ENCODE measurements at regions not wholly inside any gene's neighbourhood (a gene's known extent, or its start where the extent isn't known, plus 50 kb on each side); places are given as distances from the start of the nearest gene placed in this dataset.

GRCh38 chr15:98383571-98383970, 264.8 kb upstream of the IGF1R start:
- H3K4me1 ChIP-seq (ENCODE audit: insufficient read depth, low read length, poor library complexity, severe bottlenecking): no peaks in the 10 kb centered on the region
- no peak overlapping the region for H2AFZ ChIP-seq (ENCODE audit: low read length)
- no peaks in the 10 kb centered on the region for H3K27me3 ChIP-seq (ENCODE audit: insufficient read depth, low read length, poor library complexity, severe bottlenecking)
- H3F3A ChIP-seq (ENCODE audit: low read depth): no peaks in the 10 kb centered on the region
- no peak overlapping the region for H3K4me2 ChIP-seq (ENCODE audit: low read depth, low read length, poor library complexity, severe bottlenecking)
- TF ChIP-seq EZH2phosphoT487 (IDR thresholded peaks at IDR 0.05; ENCODE audit: borderline replicate concordance) (no peak), CTCF (conservative IDR thresholded peaks at IDR 0.05; ENCODE audit: low read length) (no peak)
- H3K9me3 ChIP-seq (ENCODE audit: insufficient read depth, low read depth, low read length): no peaks in the 10 kb centered on the region; the same call in 1 of the 2 replicates
- no peaks in the 10 kb centered on the region for H3K79me2 ChIP-seq (ENCODE audit: insufficient read depth, low read length)
- no peaks in the 10 kb centered on the region for H3K9me2 ChIP-seq (replicated peaks; ENCODE audit: low read depth, low read length)
- H3K4me3 ChIP-seq (ENCODE audit: low read length, poor library complexity, severe bottlenecking): no peak overlapping the region
- H3K36me3 ChIP-seq (ENCODE audit: insufficient read depth, low read length): no peaks in the 10 kb centered on the region
- H3K9ac ChIP-seq (ENCODE audit: low read depth, low read length, poor library complexity, severe bottlenecking): no peak overlapping the region
- no peaks in the 10 kb centered on the region for H4K20me1 ChIP-seq (ENCODE audit: insufficient read depth, low read length, poor library complexity, severe bottlenecking)

GRCh38 chr15:98384328-98385029, 263.9 kb upstream of the IGF1R start:
- Histone ChIP-seq H2AFZ (ENCODE audit: low read length) (no peak overlapping the region), H3K4me3 (ENCODE audit: low read length, poor library complexity, severe bottlenecking) (no peak overlapping the region), H3F3A (ENCODE audit: low read depth) (no peaks in the 10 kb centered on the region), H3K4me1 (ENCODE audit: insufficient read depth, low read length, poor library complexity, severe bottlenecking) (no peaks in the 10 kb centered on the region), H3K4me2 (ENCODE audit: low read depth, low read length, poor library complexity, severe bottlenecking) (no peak overlapping the region), H3K9me2 (replicated peaks; ENCODE audit: low read depth, low read length) (no peaks in the 10 kb centered on the region), H3K9ac (ENCODE audit: low read depth, low read length, poor library complexity, severe bottlenecking) (no peak overlapping the region), H4K20me1 (ENCODE audit: insufficient read depth, low read length, poor library complexity, severe bottlenecking) (no peaks in the 10 kb centered on the region), H3K79me2 (ENCODE audit: insufficient read depth, low read length) (no peaks in the 10 kb centered on the region), H3K36me3 (ENCODE audit: insufficient read depth, low read length) (no peaks in the 10 kb centered on the region), H3K27me3 (ENCODE audit: insufficient read depth, low read length, poor library complexity, severe bottlenecking) (no peaks in the 10 kb centered on the region), H3K9me3 (ENCODE audit: insufficient read depth, low read depth, low read length) (no peaks in the 10 kb centered on the region; the same call in 1 of the 2 replicates)
- TF ChIP-seq EZH2phosphoT487 (IDR thresholded peaks at IDR 0.05; ENCODE audit: borderline replicate concordance): no peak

GRCh38 chr15:98385752-98386381, 262.5 kb upstream of the IGF1R start:
- Histone ChIP-seq H2AFZ (ENCODE audit: low read length) (no peak overlapping the region), H3K9me2 (replicated peaks; ENCODE audit: low read depth, low read length) (no peaks in the 10 kb centered on the region), H3K9me3 (ENCODE audit: insufficient read depth, low read depth, low read length) (no peaks in the 10 kb centered on the region), H3K36me3 (ENCODE audit: insufficient read depth, low read length) (no peaks in the 10 kb centered on the region), H4K20me1 (ENCODE audit: insufficient read depth, low read length, poor library complexity, severe bottlenecking) (no peaks in the 10 kb centered on the region), H3K4me3 (ENCODE audit: low read length, poor library complexity, severe bottlenecking) (no peak overlapping the region), H3K4me2 (ENCODE audit: low read depth, low read length, poor library complexity, severe bottlenecking) (no peak overlapping the region), H3F3A (ENCODE audit: low read depth) (no peaks in the 10 kb centered on the region), H3K27me3 (ENCODE audit: insufficient read depth, low read length, poor library complexity, severe bottlenecking) (no peaks in the 10 kb centered on the region), H3K79me2 (ENCODE audit: insufficient read depth, low read length) (no peaks in the 10 kb centered on the region), H3K9ac (ENCODE audit: low read depth, low read length, poor library complexity, severe bottlenecking) (no peak overlapping the region), H3K4me1 (ENCODE audit: insufficient read depth, low read length, poor library complexity, severe bottlenecking) (no peaks in the 10 kb centered on the region)
- no peak for TF ChIP-seq EZH2phosphoT487 (IDR thresholded peaks at IDR 0.05; ENCODE audit: borderline replicate concordance)
- no peak for TF ChIP-seq CTCF (conservative IDR thresholded peaks at IDR 0.05; ENCODE audit: low read length)

All from Loucy (cell line).